ENCODE measurements at regions not wholly inside any gene's neighbourhood (a gene's known extent, or its start where the extent isn't known, plus 50 kb on each side); places are given as distances from the start of the nearest gene placed in this dataset.
"Not testable (repeated sequence)": the region's sequence is repeated elsewhere in the genome, so short reads cannot be mapped to it uniquely, and the experiment has no call there.

DNA sequence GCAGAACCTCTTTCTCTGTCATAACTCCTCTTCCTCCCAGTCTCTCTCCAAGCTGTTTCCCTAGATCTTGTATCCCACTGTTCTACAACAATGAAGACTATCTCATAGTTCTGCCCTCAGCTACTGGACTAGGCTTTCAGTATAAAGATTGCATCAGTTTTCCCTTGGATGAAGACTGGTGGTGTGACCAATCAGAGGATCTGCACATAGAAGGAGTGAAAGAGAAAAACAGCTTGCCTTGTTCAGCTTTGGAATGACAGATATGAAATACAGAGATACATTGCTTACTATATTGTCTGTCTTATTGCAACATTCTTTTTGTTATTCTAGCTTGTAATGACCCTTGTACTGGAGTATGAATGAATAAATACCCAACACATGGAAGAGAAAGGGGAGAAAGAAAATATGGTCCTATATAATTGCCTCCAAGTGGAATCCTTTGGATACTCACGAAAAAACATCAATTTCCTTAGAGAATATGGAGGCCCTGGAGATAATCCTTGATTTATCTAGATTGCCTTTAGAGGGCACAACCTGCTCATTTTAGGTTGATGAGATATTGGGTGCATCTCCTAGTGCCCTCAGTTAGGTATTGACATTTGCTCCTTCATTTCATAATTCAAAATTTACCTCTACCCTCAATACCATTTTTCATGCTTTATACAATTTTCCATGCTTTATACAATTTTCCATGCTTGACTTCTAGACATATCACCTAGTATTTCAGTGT lies 395.8 kb downstream of the NAF1 start:
- no peak for FAIRE-seq
- DNase-seq (ENCODE audit: extremely low spot score, insufficient read length, low read depth), result no peak

DNA sequence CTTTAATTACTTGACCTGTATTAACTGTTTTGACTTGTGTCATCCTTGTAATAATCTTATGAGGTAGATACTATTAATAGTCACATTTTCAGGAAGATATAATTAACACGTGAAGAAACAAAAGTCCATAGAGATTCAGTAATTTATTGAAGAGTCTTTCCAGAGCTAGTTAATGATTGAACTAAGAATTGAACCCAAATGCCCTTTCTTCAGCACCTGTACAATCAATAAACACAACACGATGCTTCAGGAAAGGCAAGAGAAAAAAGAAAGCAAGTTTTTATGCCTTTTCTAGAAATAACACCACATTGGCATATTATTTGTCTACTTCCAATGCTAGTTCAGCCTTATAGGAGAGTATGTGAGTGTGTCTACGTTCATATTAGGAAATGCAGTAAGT lies 399.6 kb downstream of the NAF1 start:
- DNase-seq (ENCODE audit: extremely low spot score, insufficient read length, low read depth) (no peak), FAIRE-seq (no peak)

DNA sequence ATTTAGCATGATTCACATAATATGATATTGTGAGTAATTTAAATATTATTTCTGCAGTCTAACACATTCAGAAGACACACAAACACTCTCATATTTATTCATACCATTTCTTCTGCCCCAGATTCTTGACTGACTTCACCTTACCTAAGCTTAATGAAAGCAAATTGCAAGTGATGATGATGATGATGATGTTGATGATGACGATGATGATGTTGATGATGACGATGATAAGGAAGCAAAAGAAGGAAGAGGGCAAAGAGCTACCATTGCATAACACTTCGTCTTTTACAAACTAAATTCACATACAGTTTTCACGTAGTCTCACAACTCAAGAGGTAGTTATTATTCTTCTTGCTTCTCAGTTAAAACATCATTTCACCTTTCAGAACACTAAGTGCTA lies 404.7 kb downstream of the NAF1 start:
- DNase-seq (ENCODE audit: extremely low spot score, insufficient read length, low read depth) (no peak), FAIRE-seq (no peak)

DNA sequence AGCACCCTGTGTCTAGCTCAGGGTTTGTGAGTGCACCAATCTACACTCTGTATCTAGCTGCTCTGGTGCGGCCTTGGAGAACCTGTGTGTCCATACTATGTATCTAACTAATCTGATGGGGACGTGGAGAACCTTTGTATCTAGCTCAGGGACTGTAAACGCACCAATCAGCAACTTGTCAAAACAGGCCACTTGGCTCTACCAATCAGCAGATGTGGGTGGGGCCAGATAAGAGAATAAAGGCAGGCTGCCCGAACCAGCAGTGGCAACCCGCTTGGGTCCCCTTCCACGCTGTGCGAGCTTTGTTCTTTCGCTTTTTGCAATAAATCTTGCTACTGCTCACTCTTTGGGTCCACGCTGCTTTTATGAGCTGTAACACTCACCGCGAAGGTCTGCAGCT lies 426.5 kb downstream of the NAF1 start:
- DNase-seq (ENCODE audit: extremely low spot score, insufficient read length, low read depth); FAIRE-seq: not testable (repeated sequence)

DNA sequence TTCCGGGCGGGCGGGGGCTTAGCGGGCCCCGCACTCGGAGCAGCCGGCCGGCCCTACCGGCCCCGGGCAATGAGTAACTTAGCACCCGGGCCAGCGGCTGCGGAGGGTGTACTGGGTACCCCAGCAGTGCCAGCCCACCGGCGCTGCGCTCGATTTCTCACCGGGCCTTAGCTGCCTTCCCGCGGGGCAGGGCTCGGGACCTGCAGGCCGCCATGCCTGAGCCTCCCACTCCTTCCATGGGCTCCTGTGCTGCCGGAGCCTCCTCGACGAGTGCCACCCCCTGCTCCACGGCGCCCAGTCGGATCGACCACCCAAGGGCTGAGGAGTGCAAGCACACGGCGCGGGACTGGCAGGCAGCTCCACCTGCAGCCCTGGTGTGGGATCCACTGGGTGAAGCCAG lies 427.1 kb downstream of the NAF1 start:
- not testable (repeated sequence) for DNase-seq (ENCODE audit: extremely low spot score, insufficient read length, low read depth); FAIRE-seq

GRCh38 chr4:162732876-162733275 lies 433.8 kb downstream of the NAF1 start:
- FAIRE-seq (no peak), DNase-seq (ENCODE audit: extremely low spot score, insufficient read length, low read depth) (no peak)

DNA sequence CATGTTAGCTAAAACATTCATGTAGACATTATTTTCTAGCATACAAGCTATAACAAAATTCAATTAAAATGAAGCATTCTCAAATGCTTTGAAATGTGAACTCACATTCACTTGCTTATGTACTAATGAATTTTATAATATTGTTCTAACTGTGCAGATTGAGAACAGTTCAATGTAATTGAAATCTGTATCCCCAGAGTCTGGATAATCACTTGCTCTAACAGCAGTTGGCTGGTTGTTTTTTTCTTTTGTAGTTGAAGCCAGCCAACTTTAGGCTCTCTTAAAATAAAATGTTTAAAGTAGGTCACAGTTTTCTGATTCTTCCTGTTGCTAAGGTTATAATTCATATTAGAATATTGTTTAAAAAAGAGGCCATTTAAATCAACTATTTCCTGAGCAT lies 438.9 kb downstream of the NAF1 start:
- DNase-seq (ENCODE audit: extremely low spot score, insufficient read length, low read depth) (no peak), FAIRE-seq (no peak)

DNA sequence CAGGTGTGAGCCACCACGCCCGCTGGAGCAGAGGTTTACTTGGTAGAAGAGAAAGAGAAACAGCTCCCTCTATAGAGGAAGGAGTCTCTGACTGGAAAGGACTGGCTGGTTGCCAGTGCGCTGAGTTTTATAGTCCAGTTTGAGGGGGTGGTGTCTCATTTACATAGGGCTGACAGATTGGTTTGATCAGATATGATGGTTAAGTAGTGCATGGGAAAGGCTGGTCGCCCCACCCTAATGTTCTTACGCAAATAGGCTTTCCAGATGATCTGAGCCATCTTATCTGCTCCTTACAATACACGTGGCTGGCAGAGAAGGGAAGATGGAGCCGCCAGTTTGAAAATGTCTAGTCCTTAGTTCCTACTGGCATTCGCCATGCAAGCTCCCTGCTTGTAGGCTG lies 439.5 kb downstream of the NAF1 start:
- FAIRE-seq (no peak), DNase-seq (ENCODE audit: extremely low spot score, insufficient read length, low read depth) (no peak)

- FAIRE-seq (no peak), DNase-seq (ENCODE audit: extremely low spot score, insufficient read length, low read depth) (no peak)
These were observed 451.3 kb downstream of the NAF1 start for GRCh38 chr4:162715401-162715800.

DNA sequence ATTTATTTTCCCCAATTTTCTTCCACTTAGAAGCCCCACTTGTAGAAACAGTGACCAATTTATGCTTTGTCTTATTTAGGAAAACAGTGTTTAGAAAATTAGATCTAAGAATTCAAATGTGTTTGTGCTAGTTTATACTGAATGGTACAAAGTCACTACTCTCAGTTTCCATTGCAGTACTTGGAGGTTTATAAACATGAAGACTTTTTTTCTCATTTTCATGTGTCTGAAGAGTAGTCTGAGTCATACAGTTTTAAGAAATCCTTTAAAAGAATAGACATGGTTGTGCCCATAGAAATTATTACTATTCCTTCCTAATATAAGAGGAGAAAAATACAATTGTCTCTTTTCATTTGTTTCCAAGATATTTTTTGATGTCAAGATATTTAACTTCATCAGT lies 458.7 kb downstream of the NAF1 start:
- DNase-seq (ENCODE audit: extremely low spot score, insufficient read length, low read depth), result no peak
- no peak for FAIRE-seq

GRCh38 chr4:162706632-162707031 lies 460.1 kb downstream of the NAF1 start:
- DNase-seq (ENCODE audit: extremely low spot score, insufficient read length, low read depth) (no peak), FAIRE-seq (no peak)

DNA sequence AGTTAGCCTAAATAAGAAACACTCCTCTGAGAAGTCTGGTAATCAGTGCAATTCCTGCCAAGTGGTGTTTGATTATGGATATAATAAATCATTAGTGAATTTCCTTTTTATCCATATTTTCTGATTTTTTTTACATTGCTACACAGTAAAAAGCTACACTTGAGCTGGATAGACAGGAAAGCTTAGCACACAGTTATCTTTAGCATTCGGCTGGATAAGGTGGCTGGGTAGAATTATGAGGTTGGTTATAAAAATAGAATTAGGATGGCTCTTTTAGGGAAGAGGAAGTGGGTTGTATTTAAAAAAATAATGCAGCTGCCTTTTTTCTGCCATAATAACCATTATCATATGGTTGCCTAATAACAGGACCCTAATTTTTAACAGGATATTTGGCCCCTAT lies 460.6 kb downstream of the NAF1 start:
- no peak for DNase-seq (ENCODE audit: extremely low spot score, insufficient read length, low read depth)

GRCh38 chr4:162705130-162705803 lies 461.4 kb downstream of the NAF1 start:
- no peak for DNase-seq (ENCODE audit: extremely low spot score, insufficient read length, low read depth)
- FAIRE-seq, result no peak

More for the DNA sequence above, 460.6 kb downstream of the NAF1 start:
- no peak for FAIRE-seq

GRCh38 chr4:162700815-162701361 lies 465.8 kb downstream of the NAF1 start:
- DNase-seq (ENCODE audit: extremely low spot score, insufficient read length, low read depth) (no peak), FAIRE-seq (no peak)

- no peak for DNase-seq (ENCODE audit: extremely low spot score, insufficient read length, low read depth)
- FAIRE-seq, result no peak
These were observed 466.3 kb downstream of the NAF1 start for GRCh38 chr4:162700358-162700757.

- no peak for DNase-seq (ENCODE audit: extremely low spot score, insufficient read length, low read depth)
- no peak for FAIRE-seq
These were observed 467.1 kb downstream of the NAF1 start for GRCh38 chr4:162699629-162700028.

DNA sequence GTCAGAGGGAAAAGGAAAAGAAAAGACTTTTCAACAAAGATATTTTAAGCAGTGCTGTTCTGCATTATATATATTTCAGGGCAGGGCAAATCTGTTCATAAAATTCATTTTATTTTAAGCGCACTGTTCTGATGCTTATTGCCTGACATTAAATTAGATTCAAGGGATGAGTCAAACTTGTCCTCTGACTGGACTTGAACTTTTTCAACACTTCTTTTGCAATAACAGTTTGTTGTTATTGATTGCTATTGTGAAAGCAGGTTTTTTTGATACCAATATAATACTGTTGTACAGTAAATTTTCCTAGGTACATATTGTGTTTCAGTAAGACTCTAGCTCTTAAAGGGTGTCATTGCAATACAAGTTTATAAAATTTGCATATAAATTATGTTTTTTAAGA lies 481.3 kb downstream of the NAF1 start:
- no peak for DNase-seq (ENCODE audit: extremely low spot score, insufficient read length, low read depth)
- no peak for FAIRE-seq

GRCh38 chr4:162684998-162685397 lies 481.7 kb downstream of the NAF1 start:
- DNase-seq (ENCODE audit: extremely low spot score, insufficient read length, low read depth) (no peak), FAIRE-seq (no peak)

DNA sequence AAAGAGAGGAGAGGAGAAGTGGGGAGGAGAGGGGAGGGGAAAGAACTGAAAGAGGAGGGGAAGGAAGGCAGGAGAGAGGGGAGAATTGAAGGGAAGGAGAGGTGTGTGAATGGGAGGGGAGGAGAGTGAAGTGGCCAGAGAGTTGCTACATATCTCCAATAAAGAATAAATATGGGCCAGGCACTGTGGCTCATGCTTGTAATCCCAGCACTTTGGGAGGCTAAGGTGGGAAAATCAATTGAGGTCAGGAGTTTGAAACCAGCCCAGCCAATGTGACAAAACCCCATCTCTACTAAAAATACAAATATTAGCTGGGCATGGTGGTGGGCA lies 482.4 kb downstream of the NAF1 start:
- no peak for FAIRE-seq
- no peak for DNase-seq (ENCODE audit: extremely low spot score, insufficient read length, low read depth)

GRCh38 chr4:162683659-162684370 lies 482.9 kb downstream of the NAF1 start:
- DNase-seq (ENCODE audit: extremely low spot score, insufficient read length, low read depth) (no peak), FAIRE-seq (peak; percentile 67)

DNA sequence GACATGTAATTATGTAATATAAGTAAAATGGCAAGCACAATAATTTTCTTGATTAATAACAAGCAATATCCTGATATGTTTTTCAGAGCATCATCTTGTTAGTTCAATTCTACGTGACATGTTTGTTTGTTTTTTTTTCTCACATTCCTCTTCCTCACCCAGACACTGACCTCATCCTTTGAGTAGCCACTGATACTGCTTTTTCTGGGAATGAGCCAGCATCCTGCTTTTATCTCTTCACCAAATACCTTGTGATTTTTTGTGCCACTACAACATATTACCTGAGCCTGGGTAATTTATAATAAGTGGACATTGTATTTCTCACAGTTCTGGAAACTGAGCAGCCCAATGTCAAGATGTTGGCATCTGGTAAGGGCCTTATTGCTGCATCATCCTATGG lies 484.0 kb downstream of the NAF1 start:
- FAIRE-seq (no peak), DNase-seq (ENCODE audit: extremely low spot score, insufficient read length, low read depth) (no peak)

All from GM18507 (cell line).